IMR-90 (cell line): ENCODE measurements at regions not wholly inside any gene's neighbourhood (a gene's known extent, or its start where the extent isn't known, plus 50 kb on each side); places are given as distances from the start of the nearest gene placed in this dataset.

ENCODE experiments used
- ATAC-seq: fragments of 200-7000 bp; cut with Tn5 transposase; 2 replicates; pipeline ENCODE4 v1.9.1; 2020; ENCODE audit warnings: low read depth, mild to moderate bottlenecking, moderate library complexity
- BruUV-seq: library from RNA; stranded (reverse); fragments of 400-500 nt; replicated peaks from 2 replicates; lab custom pipeline; 2021; lab: Mats Ljungman, UMichigan
- CTCF ChIA-PET: fragments of 300-600 bp; formaldehyde crosslinking; extraction: SDS; loops from one replicate; lab custom pipeline; 2021; ENCODE audit warnings: antibody characterized with exemption; lab: Yijun Ruan, JAX
- POLR2A ChIA-PET: fragments of 300-600 bp; sonication (Branson Sonifier 250); formaldehyde crosslinking; loops from one replicate; lab custom pipeline; 2022; ENCODE audit warnings: antibody characterized with exemption; ENCODE audit not compliant: unreplicated experiment; lab: Charles Lee
- DNase-seq: peaks from one replicate; pipeline ENCODE4 v3.0.0; 2013
- H2AFZ ChIP-seq: replicated peaks from 2 replicates; pipeline ENCODE3; 2013; ENCODE audit warnings: low read length, mild to moderate bottlenecking; ENCODE audit not compliant: poor library complexity
- H2AK5ac ChIP-seq: 2 replicates; pipeline ENCODE4 v1.6.1; 2013; ENCODE audit warnings: low read depth, low read length, inconsistent platforms
- H2AK9ac ChIP-seq: replicated peaks from 2 replicates; pipeline ENCODE3; 2013; ENCODE audit warnings: mild to moderate bottlenecking, low read depth, low read length, moderate library complexity; ENCODE audit not compliant: poor library complexity
- H2BK120ac ChIP-seq: 2 replicates; pipeline ENCODE4 v1.6.1; 2013; ENCODE audit warnings: low read depth, low read length, inconsistent platforms
- H2BK15ac ChIP-seq: 3 replicates; pipeline ENCODE4 v1.6.1; 2013; ENCODE audit warnings: low read depth, low read length, inconsistent platforms
- H2BK20ac ChIP-seq: 2 replicates; pipeline ENCODE4 v1.6.1; 2013; ENCODE audit warnings: low read depth, mild to moderate bottlenecking, inconsistent platforms, low read length, moderate library complexity
- H2BK5ac ChIP-seq: 2 replicates; pipeline ENCODE4 v1.6.1; 2013; ENCODE audit warnings: mild to moderate bottlenecking, low read depth, low read length, inconsistent platforms; ENCODE audit not compliant: poor library complexity, severe bottlenecking
- H3K14ac ChIP-seq: replicated peaks from 2 replicates; pipeline ENCODE4 v1.6.1; 2013; ENCODE audit warnings: low read depth, low read length, inconsistent platforms
- H3K18ac ChIP-seq: 2 replicates; pipeline ENCODE4 v1.6.1; 2013; ENCODE audit warnings: low read depth, low read length, control low read depth
- H3K23ac ChIP-seq: 2 replicates; pipeline ENCODE4 v1.6.1; 2013; ENCODE audit warnings: low read depth, low read length, inconsistent platforms
- H3K27ac ChIP-seq: 2 replicates; pipeline ENCODE4 v1.5.1; 2013; ENCODE audit warnings: mild to moderate bottlenecking, control low read depth, low read length; ENCODE audit not compliant: insufficient read depth
- H3K27me3 ChIP-seq: 2 replicates; pipeline ENCODE4 v1.6.1; 2013; ENCODE audit warnings: low read length; ENCODE audit not compliant: control insufficient read depth, insufficient read depth
- H3K36me3 ChIP-seq: 2 replicates; pipeline ENCODE4 v1.6.1; 2013; ENCODE audit warnings: low read length, mixed read lengths; ENCODE audit not compliant: control insufficient read depth, insufficient read depth
- H3K4ac ChIP-seq: 2 replicates; pipeline ENCODE4 v1.6.1; 2013; ENCODE audit warnings: low read depth, low read length, inconsistent platforms
- H3K4me1 ChIP-seq: 2 replicates; pipeline ENCODE4 v1.6.1; 2013; ENCODE audit warnings: low read length, mixed read lengths; ENCODE audit not compliant: control insufficient read depth, insufficient read depth
- H3K4me2 ChIP-seq: 2 replicates; pipeline ENCODE4 v1.6.1; 2013; ENCODE audit warnings: low read depth, mild to moderate bottlenecking, control low read depth, low read length, moderate library complexity
- H3K4me3 ChIP-seq: 2 replicates; pipeline ENCODE4 v1.5.1; 2013; ENCODE audit warnings: low read depth, mild to moderate bottlenecking, control low read depth, low read length, moderate library complexity; ENCODE audit not compliant: insufficient read depth
- H3K56ac ChIP-seq: 2 replicates; pipeline ENCODE4 v1.6.1; 2013; ENCODE audit warnings: low read length, inconsistent platforms; ENCODE audit not compliant: insufficient read depth; ENCODE audit errors: extremely low read depth
- H3K79me1 ChIP-seq, 2 experiments: 2 replicates each; pipeline ENCODE4 v1.6.1; 2013; ENCODE audit warnings: low read length in 2 of 2, inconsistent platforms in 1 of 2, low read depth in 1 of 2
- H3K9ac ChIP-seq: 2 replicates; pipeline ENCODE4 v1.6.1; 2013; ENCODE audit warnings: low read depth, low read length, control low read depth
- H3K9me1 ChIP-seq: 2 replicates; pipeline ENCODE4 v1.6.1; 2013; ENCODE audit warnings: low read length, inconsistent platforms; ENCODE audit not compliant: insufficient read depth
- H3K9me3 ChIP-seq: 2 replicates; pipeline ENCODE4 v1.6.1; 2013; ENCODE audit warnings: low read length; ENCODE audit not compliant: control insufficient read depth, insufficient read depth
- H4K20me1 ChIP-seq: 2 replicates; pipeline ENCODE4 v1.6.1; 2013; ENCODE audit warnings: low read length, inconsistent platforms; ENCODE audit not compliant: insufficient read depth
- H4K5ac ChIP-seq: 2 replicates; pipeline ENCODE4 v1.6.1; 2013; ENCODE audit warnings: mild to moderate bottlenecking, low read depth, low read length, control low read depth
- H4K8ac ChIP-seq, 2 experiments: 2 replicates each; pipeline ENCODE4 v1.6.1; 2013; ENCODE audit warnings: low read depth in 2 of 2, low read length in 2 of 2, control low read depth in 1 of 2, inconsistent platforms in 1 of 2
- H4K91ac ChIP-seq: 2 replicates; pipeline ENCODE4 v1.6.1; 2013; ENCODE audit warnings: low read depth, low read length, inconsistent platforms; ENCODE audit not compliant: insufficient read depth
- BHLHE40 ChIP-seq: fragments of 150-350 bp; IDR thresholded peaks from 2 replicates; pipeline ENCODE4 v1.6.1; 2016; ENCODE audit warnings: mild to moderate bottlenecking, low read depth, low read length
- CEBPB ChIP-seq: IDR thresholded peaks from 2 replicates; pipeline ENCODE4 v1.6.1; 2012; ENCODE audit warnings: low read depth, low read length, improper control_type of control experiment
- CHD1 ChIP-seq: IDR thresholded peaks from 2 replicates; pipeline ENCODE4 v1.6.1; 2012; ENCODE audit warnings: low read depth, low read length, improper control_type of control experiment
- ELK1 ChIP-seq: fragments of 150-350 bp; IDR thresholded peaks from 2 replicates; pipeline ENCODE4 v1.6.1; 2016; ENCODE audit warnings: low read depth, mild to moderate bottlenecking, low read length, moderate library complexity, borderline replicate concordance
- FOS ChIP-seq: fragments of 150-350 bp; IDR thresholded peaks from 2 replicates; pipeline ENCODE4 v1.6.1; 2016; ENCODE audit warnings: low read depth, low read length
- MAFK ChIP-seq: IDR thresholded peaks from 2 replicates; pipeline ENCODE4 v1.6.1; 2012; ENCODE audit warnings: low read depth, low read length, improper control_type of control experiment
- MAZ ChIP-seq: IDR thresholded peaks from 2 replicates; pipeline ENCODE4 v1.6.1; 2012; ENCODE audit warnings: low read depth, mild to moderate bottlenecking, low read length, improper control_type of control experiment, moderate library complexity, borderline replicate concordance
- MXI1 ChIP-seq: IDR thresholded peaks from 2 replicates; pipeline ENCODE4 v1.6.1; 2012; ENCODE audit warnings: low read depth, mild to moderate bottlenecking, low read length, moderate library complexity, borderline replicate concordance
- NFE2L2 ChIP-seq: fragments of 150-350 bp; IDR thresholded peaks from 2 replicates; pipeline ENCODE4 v1.6.1; 2016; ENCODE audit warnings: low read depth, mild to moderate bottlenecking, low read length
- POLR2A ChIP-seq: IDR thresholded peaks from 2 replicates; pipeline ENCODE4 v1.6.1; 2012; ENCODE audit warnings: mild to moderate bottlenecking, low read depth, low read length
- RAD21 ChIP-seq: IDR thresholded peaks from 2 replicates; pipeline ENCODE4 v1.6.1; 2012; ENCODE audit warnings: low read length, improper control_type of control experiment
- RCOR1 ChIP-seq: IDR thresholded peaks from 2 replicates; pipeline ENCODE4 v1.6.1; 2012; ENCODE audit warnings: mild to moderate bottlenecking, low read length, improper control_type of control experiment; ENCODE audit not compliant: insufficient replicate concordance
- RFX5 ChIP-seq: IDR thresholded peaks from 2 replicates; pipeline ENCODE4 v1.8.0; 2012; ENCODE audit warnings: low read depth, mild to moderate bottlenecking, low read length, moderate library complexity
- SMC3 ChIP-seq: fragments of 150-350 bp; IDR thresholded peaks from 2 replicates; pipeline ENCODE4 v1.6.1; 2016; ENCODE audit warnings: low read depth, mild to moderate bottlenecking, antibody characterized with exemption, low read length, moderate library complexity
- USF2 ChIP-seq: fragments of 150-350 bp; IDR thresholded peaks from 2 replicates; pipeline ENCODE4 v1.6.1; 2017; ENCODE audit warnings: mild to moderate bottlenecking, antibody characterized with exemption, low read length, low read depth
- WGBS, 2 experiments: methylation state at CpG; one replicate each; pipeline versions ENCODE4 v1.1.5 to v1.1.7; 2013; ENCODE audit warnings: missing lambda C conversion rate in 2 of 2; ENCODE audit not compliant: insufficient read length in 1 of 2; ENCODE audit errors: extremely low coverage in 2 of 2; 5-methylcytosine and 5-hydroxymethylcytosine counted together
- dilution Hi-C: fragments of 300-500 bp; cut with HindIII; formaldehyde crosslinking; loops from one replicate; pipeline ENCODE4 v1.14.3; 2018; ENCODE audit warnings: low sequenced_read_pairs; ENCODE audit not compliant: unreplicated experiment
- in situ Hi-C: fragments of 300-500 bp; cut with MboI; formaldehyde crosslinking; loops from 3 replicates; pipeline ENCODE4 v1.14.3; 2019; ENCODE audit warnings: low sequenced_read_pairs, inconsistent platforms, mixed read lengths
- intact Hi-C: fragments of 100-400 bp; cut with micrococcal nuclease; formaldehyde crosslinking; loops from 2 replicates; pipeline ENCODE4 v1.10.0; 2022

- in situ Hi-C loops (no loop called here), dilution Hi-C loops (no loop called here), intact Hi-C loops (no loop called here)
- Histone ChIP-seq H3K14ac (no peak overlapping the region), H3K79me1 (no peaks in the 10 kb centered on the region), H2AK5ac (no peak overlapping the region), H4K5ac (no peak overlapping the region), H3K4me3 (no peak overlapping the region), H4K8ac (no peak overlapping the region), H3K9me3 (no peaks in the 10 kb centered on the region), H4K91ac (no peak overlapping the region), H2BK15ac (no peak overlapping the region), H3K27me3 (peaks cover 2% of the 10 kb centered on the region; the same call in 1 of the 2 replicates), H4K20me1 (no peaks in the 10 kb centered on the region), H3K9me1 (no peaks in the 10 kb centered on the region; the same call in 1 of the 2 replicates), H3K4me2 (no peak overlapping the region), H3K27ac (no peak overlapping the region), H3K4ac (no peak overlapping the region), H2BK5ac (no peak overlapping the region), H3K23ac (no peak overlapping the region), H3K56ac (no peak overlapping the region), H2BK120ac (no peak overlapping the region), H3K9ac (no peak overlapping the region), H2AFZ (no peak overlapping the region), H2BK20ac (no peak overlapping the region), H3K4me1 (peaks cover 6% of the 10 kb centered on the region), H3K36me3 (no peaks in the 10 kb centered on the region), H3K18ac (no peak overlapping the region), H2AK9ac (no peak overlapping the region)
- ChIA-PET CTCF (interaction anchor here (1.5 kb wide), 1 partner anchor 199 kb away, joined by 4 read pairs; no protein-coding TSS in a partner anchor), POLR2A (no interaction called here)
- ATAC-seq (peak; percentile 60), DNase-seq (peak; percentile 39)
- WGBS, 2 experiments = no CpG with 5 or more reads among the region's 1 CpG
- BruUV-seq = no TSS peak
- TF ChIP-seq NFE2L2 (no peak), FOS (no peak), CHD1 (no peak), RCOR1 (no peak), USF2 (no peak), RAD21 (no peak), CEBPB (no peak), MXI1 (no peak), MAFK (no peak), SMC3 (no peak), BHLHE40 (no peak), RFX5 (no peak), MAZ (no peak), ELK1 (no peak), POLR2A (no peak)
Measured at GRCh38 chr1:183716286-183716685, 63.2 kb upstream of the APOBEC4 start.
